ENCODE measurements at regions not wholly inside any gene's neighbourhood (a gene's known extent, or its start where the extent isn't known, plus 50 kb on each side); places are given as distances from the start of the nearest gene placed in this dataset.

- intact Hi-C loops (cut with micrococcal nuclease) = no loop called here
- Histone ChIP-seq H3K4me3 (replicated peaks in 1 of 3; ENCODE audit: insufficient read depth in 1 of 3, low read depth in 1 of 3, low read length in 3 of 3) (no peak overlapping the region), H3K36me3 (ENCODE audit: control insufficient read depth in 2 of 2, extremely low read depth in 1 of 2, insufficient read depth in 2 of 2, low read length in 2 of 2) (no peaks in the 10 kb centered on the region), H3K9ac (replicated peaks; ENCODE audit: extremely low read depth, insufficient read depth, low read length) (no peak overlapping the region), H3K27ac (ENCODE audit: insufficient read depth, low read depth, low read length) (no peak overlapping the region), H3K79me2 (ENCODE audit: control insufficient read depth, insufficient read depth, low read length) (no peaks in the 10 kb centered on the region), H3K9me1 (replicated peaks; ENCODE audit: control insufficient read depth, extremely low read depth, insufficient read depth, low read length) (no peaks in the 10 kb centered on the region), H3K27me3 (ENCODE audit: control insufficient read depth in 2 of 2, insufficient read depth in 2 of 2, low read length in 2 of 2) (no peaks in the 10 kb centered on the region), H3K9me3 (replicated peaks; ENCODE audit: control insufficient read depth, insufficient read depth, low read length) (no peaks in the 10 kb centered on the region), H2AFZ (ENCODE audit: low read depth, low read length) (no peak overlapping the region), H4K20me1 (replicated peaks; ENCODE audit: control insufficient read depth, extremely low read depth, insufficient read depth, low read length) (no peaks in the 10 kb centered on the region), H3K4me2 (ENCODE audit: insufficient read depth, low read length) (no peak overlapping the region), H3K4me1 (ENCODE audit: control insufficient read depth, extremely low read depth, insufficient read depth, low read length) (peaks cover 13% of the 10 kb centered on the region)
- no TSS peak for BruUV-seq (replicated peaks)
- ChIA-PET CTCF (no interaction called here), POLR2A (no interaction called here)
- TF ChIP-seq EZH2 (IDR thresholded peaks at IDR 0.05; ENCODE audit: borderline replicate concordance, low read depth, low read length, severe bottlenecking) (no peak), CTCF (IDR thresholded peaks at IDR 0.05; ENCODE audit: extremely low read depth in 1 of 2, insufficient read depth in 1 of 2, low read depth in 1 of 2, low read length in 2 of 2) (no peak), POLR2A (IDR thresholded peaks at IDR 0.05; ENCODE audit: low read depth, low read length) (no peak), POLR2AphosphoS5 (IDR thresholded peaks at IDR 0.05; ENCODE audit: insufficient read depth, low read depth, low read length) (no peak), MYC (IDR thresholded peaks at IDR 0.05; ENCODE audit: low read depth, low read length) (no peak), GATA2 (IDR thresholded peaks at IDR 0.05; ENCODE audit: insufficient read depth, insufficient read length, low read depth, low read length) (no peak), FOS (IDR thresholded peaks at IDR 0.05; ENCODE audit: borderline replicate concordance, insufficient read depth, low read length) (no peak), MAX (IDR thresholded peaks at IDR 0.05; ENCODE audit: insufficient read depth, insufficient read length) (no peak), JUN (IDR thresholded peaks at IDR 0.05; ENCODE audit: borderline replicate concordance, insufficient read depth, insufficient read length, low read depth) (no peak)
- FAIRE-seq = no peak
- dilution Hi-C loops (cut with MboI; ENCODE audit: extremely low pct_ligation_motif_present, low sequenced_read_pairs) = no loop called here
- no peak for DNase-seq (ENCODE audit: low read depth, low spot score)
Observed at GRCh38 chr2:9101763-9102425, 98.4 kb upstream of the MBOAT2 start.
